HEK293 (cell line): ENCODE measurements at regions not wholly inside any gene's neighbourhood (a gene's known extent, or its start where the extent isn't known, plus 50 kb on each side); places are given as distances from the start of the nearest gene placed in this dataset.

ENCODE experiments used
- CTCF ChIP-seq: fragments of 450-650 bp; formaldehyde crosslinking; IDR thresholded peaks from 2 replicates; pipeline ENCODE4 v1.5.1; 2016; ENCODE audit warnings: missing biosample characterization, missing genetic modification characterization
- ELK4 ChIP-seq: IDR thresholded peaks from 2 replicates; pipeline ENCODE4 v1.6.1; 2011; ENCODE audit warnings: mild to moderate bottlenecking, low read depth, low read length, borderline replicate concordance
- TSHZ1 ChIP-seq: fragments of 450-650 bp; formaldehyde crosslinking; IDR thresholded peaks from 2 replicates; pipeline ENCODE4 v1.5.1; 2016; ENCODE audit warnings: missing biosample characterization, missing genetic modification characterization, borderline replicate concordance
- ZNF24 ChIP-seq: fragments of 450-650 bp; formaldehyde crosslinking; IDR thresholded peaks from 2 replicates; pipeline ENCODE4 v1.5.1; 2016; ENCODE audit warnings: missing biosample characterization, missing genetic modification characterization
- ZNF302 ChIP-seq: fragments of 450-650 bp; formaldehyde crosslinking; IDR thresholded peaks from 2 replicates; pipeline ENCODE4 v1.5.1; 2016; ENCODE audit warnings: missing biosample characterization, missing genetic modification characterization, low read depth
- ZNF530 ChIP-seq: fragments of 450-650 bp; formaldehyde crosslinking; IDR thresholded peaks from 2 replicates; pipeline ENCODE4 v1.5.1; 2016; ENCODE audit warnings: low read depth, missing biosample characterization, missing genetic modification characterization

- TF ChIP-seq CTCF (tag by site-specific recombination): no peak
- TF ChIP-seq ZNF24: no peak
- TF ChIP-seq TSHZ1 (tag by site-specific recombination): no peak
- TF ChIP-seq ELK4: no peak
- TF ChIP-seq ZNF302: no peak
- no peak for TF ChIP-seq ZNF530
Observed at GRCh38 chr17:30588798-30589247, 111.6 kb downstream of the GOSR1 start.
